HCT116 (cell line): ENCODE measurements at regions not wholly inside any gene's neighbourhood (a gene's known extent, or its start where the extent isn't known, plus 50 kb on each side); places are given as distances from the start of the nearest gene placed in this dataset.

Source experiments
- ATAC-seq: fragments of 200-7000 bp; cut with Tn5 transposase; 2 replicates; pipeline ENCODE4 v1.9.1; 2020; ENCODE audit warnings: mild to moderate bottlenecking, moderate library complexity
- BruUV-seq: library from RNA; stranded (reverse); fragments of 400-500 nt; replicated peaks from 2 replicates; lab custom pipeline; 2021; lab: Mats Ljungman, UMichigan
- CTCF ChIA-PET: fragments of 300-600 bp; sonication (Branson Sonifier 250); formaldehyde crosslinking; loops from one replicate; lab custom pipeline; 2021; ENCODE audit warnings: antibody characterized with exemption; lab: Charles Lee
- POLR2A ChIA-PET: fragments of 300-600, 350-600 bp; sonication (Branson Sonifier 250); formaldehyde crosslinking; loops from one replicate; lab custom pipeline; 2021; ENCODE audit warnings: antibody characterized with exemption; lab: Charles Lee
- RAD21 ChIA-PET, 2 experiments: fragments of 300-600 bp; sonication (Branson Sonifier 250); formaldehyde crosslinking; loops; one replicate each; lab custom pipeline; 2023; ENCODE audit warnings: low total read pairs in 2 of 2; ENCODE audit not compliant: uncharacterized antibody in 2 of 2, unreplicated experiment in 2 of 2, low non-redundant PET in 1 of 2; lab: Charles Lee
- DNase-seq: peaks from one replicate; pipeline ENCODE4 v3.0.0-alpha.2; 2010; ENCODE audit warnings: low read depth, low spot score
- H2AFZ ChIP-seq: fragments of 200-600 bp; shearing (Covaris generic), sonication (generic); 2 replicates; pipeline ENCODE4 v1.6.1; 2017; ENCODE audit warnings: low read depth, mixed run types, mixed read lengths, antibody characterized with exemption, low read length; ENCODE audit not compliant: poor library complexity, severe bottlenecking
- H3K27ac ChIP-seq: 2 replicates; pipeline ENCODE4 v1.5.1; 2012; ENCODE audit warnings: low read depth, low read length
- H3K27me3 ChIP-seq: fragments of 200-600 bp; sonication (generic); 2 replicates; pipeline ENCODE4 v1.6.1; 2016; ENCODE audit warnings: mixed run types, low read length, mixed read lengths; ENCODE audit not compliant: insufficient read depth
- H3K36me3 ChIP-seq, 2 experiments: fragments of 200-500 bp in 1 of 2; fragments of 200-600 bp in 1 of 2; sonication (Bioruptor generic) in 1 of 2; sonication (generic) in 1 of 2; 2 replicates each; pipeline versions ENCODE4 v1.5.1 to v1.6.1; 2014 to 2016; ENCODE audit warnings: low read length in 2 of 2, inconsistent platforms in 1 of 2, mixed read lengths in 1 of 2, mixed run types in 1 of 2; ENCODE audit not compliant: insufficient read depth in 2 of 2, control insufficient read depth in 1 of 2
- H3K4me1 ChIP-seq, 2 experiments: fragments of 200-600 bp in 1 of 2; sonication (generic) in 1 of 2; 2 replicates each; pipeline versions ENCODE4 v1.5.1 to v1.6.1; 2012 to 2017; ENCODE audit warnings: low read length in 2 of 2, inconsistent platforms in 1 of 2, mild to moderate bottlenecking in 1 of 2, mixed read lengths in 1 of 2, mixed run types in 1 of 2, moderate library complexity in 1 of 2; ENCODE audit not compliant: insufficient read depth in 2 of 2, control insufficient read depth in 1 of 2
- H3K4me2 ChIP-seq: fragments of 200-600 bp; sonication (generic); 2 replicates; pipeline ENCODE4 v1.6.1; 2017; ENCODE audit warnings: mixed run types, low read length, mixed read lengths
- H3K4me3 ChIP-seq, 2 experiments: fragments of 200-600 bp in 1 of 2; sonication (generic) in 1 of 2; replicated peaks in 1 of 2; 2 replicates each; pipeline ENCODE4 v1.5.1; 2011 to 2016; ENCODE audit warnings: low read length in 2 of 2, control low read depth in 1 of 2, low read depth in 1 of 2, mild to moderate bottlenecking in 1 of 2, mixed read lengths in 1 of 2, mixed run types in 1 of 2
- H3K79me2 ChIP-seq: fragments of 200-600 bp; sonication (generic); 2 replicates; pipeline ENCODE4 v1.6.1; 2017; ENCODE audit warnings: mild to moderate bottlenecking, mixed run types, low read length, moderate library complexity, mixed read lengths; ENCODE audit not compliant: insufficient read depth
- H3K9ac ChIP-seq: fragments of 200-600 bp; sonication (generic); 2 replicates; pipeline ENCODE4 v1.6.1; 2016; ENCODE audit warnings: low read length, mixed read lengths
- H3K9me2 ChIP-seq: fragments of 200-600 bp; sonication (generic), shearing (Covaris generic); 2 replicates; pipeline ENCODE4 v1.6.1; 2017; ENCODE audit warnings: mixed run types, mild to moderate bottlenecking, moderate library complexity; ENCODE audit not compliant: insufficient read depth
- H3K9me3 ChIP-seq, 2 experiments: fragments of 200-500 bp in 1 of 2; fragments of 200-600 bp in 1 of 2; sonication (Bioruptor generic) in 1 of 2; sonication (generic) in 1 of 2; 2 replicates each; pipeline ENCODE4 v1.6.1; 2014 to 2017; ENCODE audit warnings: low read length in 2 of 2, mixed read lengths in 2 of 2, inconsistent platforms in 1 of 2, low read depth in 1 of 2, mild to moderate bottlenecking in 1 of 2, mixed run types in 1 of 2, moderate library complexity in 1 of 2; ENCODE audit not compliant: control insufficient read depth in 1 of 2, insufficient read depth in 1 of 2
- H4K20me1 ChIP-seq: fragments of 200-600 bp; sonication (generic), shearing (Covaris generic); 2 replicates; pipeline ENCODE4 v1.6.1; 2017; ENCODE audit warnings: mixed run types, mild to moderate bottlenecking, moderate library complexity; ENCODE audit not compliant: insufficient read depth
- EGR1 ChIP-seq: IDR thresholded peaks from 2 replicates; pipeline ENCODE4 v1.6.1; 2012; ENCODE audit warnings: low read depth
- EZH2phosphoT487 ChIP-seq: fragments of 200-600 bp; IDR thresholded peaks from 2 replicates; pipeline ENCODE4 v1.6.1; 2018; ENCODE audit warnings: antibody characterized with exemption, borderline replicate concordance
- JUND ChIP-seq: IDR thresholded peaks from 2 replicates; pipeline ENCODE4 v1.6.1; 2012
- POLR2A ChIP-seq: IDR thresholded peaks from 2 replicates; pipeline ENCODE4 v1.7.0; 2011; ENCODE audit warnings: borderline replicate concordance; ENCODE audit not compliant: insufficient read depth, insufficient read length; ENCODE audit errors: extremely low read depth
- POLR2AphosphoS5 ChIP-seq: IDR thresholded peaks from 2 replicates; pipeline ENCODE4 v1.6.1; 2011; ENCODE audit warnings: mild to moderate bottlenecking, low read depth, low read length, moderate library complexity
- YY1 ChIP-seq: IDR thresholded peaks from 2 replicates; pipeline ENCODE4 v1.6.1; 2011; ENCODE audit warnings: low read length, low read depth, moderate library complexity, mild to moderate bottlenecking; ENCODE audit not compliant: insufficient replicate concordance; ENCODE audit errors: extremely low read depth
- intact Hi-C: fragments of 100-400 bp; cut with micrococcal nuclease; formaldehyde crosslinking; loops from 2 replicates; pipeline ENCODE4 v1.10.0; 2022
- TF ChIP-seq, protein P1 (sequence below): IDR thresholded peaks from 2 replicates; pipeline ENCODE4 v1.6.1; 2012; ENCODE audit warnings: low read depth
- TF ChIP-seq, protein P2 (sequence below): IDR thresholded peaks from 2 replicates; pipeline ENCODE4 v1.6.1; 2012
- TF ChIP-seq, protein P3 (sequence below): IDR thresholded peaks from 2 replicates; pipeline ENCODE4 v1.6.1; 2012
- TF ChIP-seq, protein P4 (sequence below): IDR thresholded peaks from 2 replicates; pipeline ENCODE4 v1.6.1; 2011; ENCODE audit warnings: mild to moderate bottlenecking, low read length, moderate library complexity; ENCODE audit not compliant: insufficient replicate concordance; ENCODE audit errors: extremely low read depth

DNA sequence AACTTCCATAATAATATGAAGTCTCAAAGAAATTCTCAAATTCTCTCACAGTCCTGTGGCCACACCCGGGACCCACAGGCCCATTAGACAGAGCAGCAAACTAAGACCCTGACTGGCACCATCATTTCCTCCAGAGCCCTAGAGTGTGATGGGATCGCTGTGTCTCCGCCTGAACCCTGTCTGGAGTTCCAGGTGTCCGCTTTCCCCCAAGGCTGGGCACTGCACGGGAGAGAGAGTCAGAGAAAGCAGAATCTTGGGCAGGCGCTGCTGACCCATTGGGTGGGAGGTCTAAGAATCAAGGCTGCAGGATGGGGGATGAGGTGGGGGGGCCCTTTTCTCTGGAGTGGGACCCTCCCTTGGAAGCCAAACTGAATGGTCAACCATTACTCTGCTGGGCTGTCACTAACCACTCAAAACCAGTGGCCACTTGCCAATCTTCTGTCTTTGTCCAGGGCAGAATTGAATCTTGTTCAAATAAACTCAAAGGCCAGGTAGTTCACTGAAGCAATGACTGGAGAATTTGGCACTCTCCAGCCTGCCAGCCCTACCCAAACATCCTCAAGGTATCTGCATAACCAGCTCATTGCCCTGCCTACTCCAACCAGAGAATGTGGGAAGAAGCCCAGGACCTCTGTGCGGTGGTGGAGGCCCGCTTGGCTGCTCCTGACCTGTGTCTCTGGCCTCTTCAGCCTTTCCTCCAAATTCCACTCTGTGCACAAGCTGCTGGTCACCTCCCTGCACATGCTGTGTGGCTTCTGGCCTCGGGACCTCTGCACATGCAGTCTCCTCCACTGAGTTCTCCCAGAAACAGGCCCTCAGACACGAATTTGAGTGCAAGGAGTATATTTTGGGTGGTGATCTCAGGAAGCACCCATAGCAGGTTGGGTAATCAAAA, 141.1 kb downstream of the CEBPB start (continued):
- TF ChIP-seq, protein P1, sequence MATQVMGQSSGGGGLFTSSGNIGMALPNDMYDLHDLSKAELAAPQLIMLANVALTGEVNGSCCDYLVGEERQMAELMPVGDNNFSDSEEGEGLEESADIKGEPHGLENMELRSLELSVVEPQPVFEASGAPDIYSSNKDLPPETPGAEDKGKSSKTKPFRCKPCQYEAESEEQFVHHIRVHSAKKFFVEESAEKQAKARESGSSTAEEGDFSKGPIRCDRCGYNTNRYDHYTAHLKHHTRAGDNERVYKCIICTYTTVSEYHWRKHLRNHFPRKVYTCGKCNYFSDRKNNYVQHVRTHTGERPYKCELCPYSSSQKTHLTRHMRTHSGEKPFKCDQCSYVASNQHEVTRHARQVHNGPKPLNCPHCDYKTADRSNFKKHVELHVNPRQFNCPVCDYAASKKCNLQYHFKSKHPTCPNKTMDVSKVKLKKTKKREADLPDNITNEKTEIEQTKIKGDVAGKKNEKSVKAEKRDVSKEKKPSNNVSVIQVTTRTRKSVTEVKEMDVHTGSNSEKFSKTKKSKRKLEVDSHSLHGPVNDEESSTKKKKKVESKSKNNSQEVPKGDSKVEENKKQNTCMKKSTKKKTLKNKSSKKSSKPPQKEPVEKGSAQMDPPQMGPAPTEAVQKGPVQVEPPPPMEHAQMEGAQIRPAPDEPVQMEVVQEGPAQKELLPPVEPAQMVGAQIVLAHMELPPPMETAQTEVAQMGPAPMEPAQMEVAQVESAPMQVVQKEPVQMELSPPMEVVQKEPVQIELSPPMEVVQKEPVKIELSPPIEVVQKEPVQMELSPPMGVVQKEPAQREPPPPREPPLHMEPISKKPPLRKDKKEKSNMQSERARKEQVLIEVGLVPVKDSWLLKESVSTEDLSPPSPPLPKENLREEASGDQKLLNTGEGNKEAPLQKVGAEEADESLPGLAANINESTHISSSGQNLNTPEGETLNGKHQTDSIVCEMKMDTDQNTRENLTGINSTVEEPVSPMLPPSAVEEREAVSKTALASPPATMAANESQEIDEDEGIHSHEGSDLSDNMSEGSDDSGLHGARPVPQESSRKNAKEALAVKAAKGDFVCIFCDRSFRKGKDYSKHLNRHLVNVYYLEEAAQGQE: no peak
- TF ChIP-seq POLR2A (no peak), YY1 (no peak), EGR1 (no peak)
- TF ChIP-seq, protein P2, sequence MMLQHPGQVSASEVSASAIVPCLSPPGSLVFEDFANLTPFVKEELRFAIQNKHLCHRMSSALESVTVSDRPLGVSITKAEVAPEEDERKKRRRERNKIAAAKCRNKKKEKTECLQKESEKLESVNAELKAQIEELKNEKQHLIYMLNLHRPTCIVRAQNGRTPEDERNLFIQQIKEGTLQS: no peak
- TF ChIP-seq, protein P3, sequence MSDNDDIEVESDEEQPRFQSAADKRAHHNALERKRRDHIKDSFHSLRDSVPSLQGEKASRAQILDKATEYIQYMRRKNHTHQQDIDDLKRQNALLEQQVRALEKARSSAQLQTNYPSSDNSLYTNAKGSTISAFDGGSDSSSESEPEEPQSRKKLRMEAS: no peak
- TF ChIP-seq, all 23 proteins: peak for 0

DNA sequence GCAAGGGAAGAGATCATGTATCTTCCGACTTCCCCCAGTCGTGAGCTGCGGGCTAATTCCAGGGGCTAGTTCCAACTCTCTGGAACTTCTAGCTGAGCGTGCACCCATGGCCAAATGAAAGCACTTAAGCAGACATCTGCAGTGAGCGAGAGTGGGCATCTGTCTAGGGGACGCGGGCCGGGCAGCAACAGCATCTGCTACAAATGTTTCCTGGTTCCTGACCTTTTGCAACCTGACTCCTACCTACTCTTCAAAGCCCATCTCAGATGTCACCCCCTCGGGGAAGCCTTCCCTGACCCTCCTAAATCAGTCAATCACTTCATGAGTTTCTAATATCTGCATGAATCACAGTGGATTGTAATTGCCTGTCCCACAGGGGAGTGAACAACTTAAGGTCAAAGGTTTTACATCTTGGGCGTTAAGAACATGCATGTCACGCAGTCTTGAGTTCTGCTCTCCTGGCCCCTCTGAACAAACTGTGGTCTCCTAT, 141.9 kb downstream of the CEBPB start:
- H4K20me1 ChIP-seq: no peaks in the 10 kb centered on the region
- H3K9ac ChIP-seq: no peak overlapping the region
- H3K27me3 ChIP-seq: no peaks in the 10 kb centered on the region
- H2AFZ ChIP-seq: no peak overlapping the region
- ATAC-seq: no peak
- TF ChIP-seq, protein P1: no peak
- TF ChIP-seq POLR2AphosphoS5 (no peak), JUND (no peak), EGR1 (no peak), EZH2phosphoT487 (no peak)
- TF ChIP-seq, protein P4, sequence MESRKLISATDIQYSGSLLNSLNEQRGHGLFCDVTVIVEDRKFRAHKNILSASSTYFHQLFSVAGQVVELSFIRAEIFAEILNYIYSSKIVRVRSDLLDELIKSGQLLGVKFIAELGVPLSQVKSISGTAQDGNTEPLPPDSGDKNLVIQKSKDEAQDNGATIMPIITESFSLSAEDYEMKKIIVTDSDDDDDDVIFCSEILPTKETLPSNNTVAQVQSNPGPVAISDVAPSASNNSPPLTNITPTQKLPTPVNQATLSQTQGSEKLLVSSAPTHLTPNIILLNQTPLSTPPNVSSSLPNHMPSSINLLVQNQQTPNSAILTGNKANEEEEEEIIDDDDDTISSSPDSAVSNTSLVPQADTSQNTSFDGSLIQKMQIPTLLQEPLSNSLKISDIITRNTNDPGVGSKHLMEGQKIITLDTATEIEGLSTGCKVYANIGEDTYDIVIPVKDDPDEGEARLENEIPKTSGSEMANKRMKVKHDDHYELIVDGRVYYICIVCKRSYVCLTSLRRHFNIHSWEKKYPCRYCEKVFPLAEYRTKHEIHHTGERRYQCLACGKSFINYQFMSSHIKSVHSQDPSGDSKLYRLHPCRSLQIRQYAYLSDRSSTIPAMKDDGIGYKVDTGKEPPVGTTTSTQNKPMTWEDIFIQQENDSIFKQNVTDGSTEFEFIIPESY: no peak
- ChIA-PET CTCF (no interaction called here), RAD21 (no interaction called here), POLR2A (no interaction called here)
- no peaks in the 10 kb centered on the region for H3K79me2 ChIP-seq
- no peaks in the 10 kb centered on the region for H3K36me3 ChIP-seq
- no peaks in the 10 kb centered on the region for H3K9me2 ChIP-seq
- H3K27ac ChIP-seq: no peak overlapping the region
- BruUV-seq: no TSS peak
- DNase-seq: no peak
- intact Hi-C loops: no loop called here
- H3K4me3 ChIP-seq: no peak overlapping the region
- H3K4me2 ChIP-seq: no peak overlapping the region
- peaks cover 10 to 23% of the 10 kb centered on the region in 2 experiments; a peak in 3 of 4 replicates for H3K4me1 ChIP-seq
- H3K9me3 ChIP-seq: peaks cover 0 to 4% of the 10 kb centered on the region in 2 experiments; a peak in 1 of 4 replicates
